ENCODE measurements at regions not wholly inside any gene's neighbourhood (a gene's known extent, or its start where the extent isn't known, plus 50 kb on each side); places are given as distances from the start of the nearest gene placed in this dataset.

DNA sequence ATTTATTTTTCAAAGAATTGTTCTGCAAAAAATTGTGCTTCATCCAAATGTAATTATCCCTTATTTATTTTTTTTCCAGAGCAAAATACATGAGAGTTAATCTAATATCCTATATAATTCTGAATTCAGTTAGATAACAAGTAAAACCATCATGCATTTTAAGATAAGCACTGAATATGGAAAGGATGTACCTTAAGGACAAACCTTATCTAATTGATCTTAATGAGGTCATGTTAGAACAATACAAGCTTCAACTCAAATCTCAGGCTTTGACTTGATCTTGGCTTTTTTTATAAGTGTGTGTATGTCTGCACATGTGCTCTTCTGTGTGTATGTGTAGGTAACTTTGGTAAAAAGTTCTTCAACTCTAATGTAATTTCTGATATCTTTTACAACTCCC is 1828.8 kb downstream of the PCDH9 start:
- Histone ChIP-seq H3K27me3 (ENCODE audit: insufficient read depth, low read length) (no peaks in the 10 kb centered on the region), H2BK5ac (ENCODE audit: insufficient read length, low read length) (no peak overlapping the region), H3K79me2 (ENCODE audit: insufficient read depth, low read length) (no peaks in the 10 kb centered on the region), H3T11ph (ENCODE audit: low read length) (no peak overlapping the region), H2BK120ac (ENCODE audit: low read depth, low read length, poor library complexity, severe bottlenecking) (no peak overlapping the region), H4K5ac (ENCODE audit: insufficient read length, low read depth, low read length) (no peak overlapping the region), H3K4ac (ENCODE audit: low read depth, low read length) (no peak overlapping the region), H3K9me3 (ENCODE audit: control insufficient read depth, low read depth, low read length) (no peaks in the 10 kb centered on the region), H2BK15ac (ENCODE audit: low read depth, low read length) (no peak overlapping the region), H4K91ac (ENCODE audit: insufficient read length, low read depth, low read length) (no peak overlapping the region), H2AFZ (ENCODE audit: low read length) (no peak overlapping the region), H3K18ac (ENCODE audit: insufficient read length, low read depth, low read length) (no peak overlapping the region), H3K14ac (ENCODE audit: insufficient read depth, low read length) (no peak overlapping the region), H3K9ac (ENCODE audit: extremely low read depth, insufficient read length, low read length) (no peak overlapping the region), H2AK5ac (ENCODE audit: insufficient read length, low read length) (no peak overlapping the region), H3K27ac (ENCODE audit: insufficient read length, low read depth, low read length) (no peak overlapping the region), H3K4me1 (ENCODE audit: insufficient read depth, low read length) (no peaks in the 10 kb centered on the region), H3K4me2 (ENCODE audit: insufficient read depth, insufficient read length, low read length) (no peak overlapping the region), H4K8ac (replicated peaks; ENCODE audit: insufficient read length, low read depth, low read length) (no peak overlapping the region), H3K79me1 (ENCODE audit: insufficient read depth, low read depth, low read length, poor library complexity, severe bottlenecking) (no peaks in the 10 kb centered on the region), H4K20me1 (ENCODE audit: control insufficient read depth, insufficient read depth, insufficient read length) (no peaks in the 10 kb centered on the region), H3K23me2 (ENCODE audit: insufficient read length, low read depth, low read length, poor library complexity, severe bottlenecking) (no peaks in the 10 kb centered on the region), H3K23ac (ENCODE audit: insufficient read length, low read depth, low read length) (no peak overlapping the region), H2BK12ac (ENCODE audit: insufficient read length, low read depth, low read length) (no peak overlapping the region), H2BK20ac (ENCODE audit: low read depth, low read length, poor library complexity, severe bottlenecking) (no peak overlapping the region), H3K56ac (ENCODE audit: insufficient read length, low read depth, low read length) (no peak overlapping the region)
- TF ChIP-seq CTCF (conservative IDR thresholded peaks at IDR 0.05) = no peak
- Mint-ChIP-seq H3K36me3 (ENCODE audit: insufficient read depth in 1 of 3, low read depth in 3 of 3) (no peaks in the 10 kb centered on the region), H3K27me3 (ENCODE audit: low read depth) (no peaks in the 10 kb centered on the region), H3K4me3 (no peak overlapping the region), H3K9me3 (no peaks in the 10 kb centered on the region), H3K27ac (no peak overlapping the region), H3K4me1 (no peaks in the 10 kb centered on the region)
- DNase-seq = no peak
